Hepatocyte (in vitro differentiated cells): ENCODE measurements at regions not wholly inside any gene's neighbourhood (a gene's known extent, or its start where the extent isn't known, plus 50 kb on each side); places are given as distances from the start of the nearest gene placed in this dataset.

Source experiments
- EZH2 ChIP-seq: fragments of 200-600 bp; sonication (generic); IDR thresholded peaks from 2 replicates; pipeline ENCODE4 v1.6.1; 2016; ENCODE audit warnings: antibody characterized with exemption, mild to moderate bottlenecking, borderline replicate concordance
- EZH2phosphoT487 ChIP-seq: fragments of 200-600 bp; sonication (generic); IDR thresholded peaks from one replicate; pipeline ENCODE4 v1.6.1; 2018; ENCODE audit warnings: antibody characterized with exemption, mild to moderate bottlenecking, low read depth, moderate library complexity; ENCODE audit not compliant: unreplicated experiment, severe bottlenecking
- TF ChIP-seq, protein P1 (sequence below): fragments of 200-600 bp; sonication (generic); IDR thresholded peaks from 2 replicates; pipeline ENCODE4 v1.5.1; 2016; ENCODE audit warnings: antibody characterized with exemption, mild to moderate bottlenecking; ENCODE audit not compliant: poor library complexity

DNA sequence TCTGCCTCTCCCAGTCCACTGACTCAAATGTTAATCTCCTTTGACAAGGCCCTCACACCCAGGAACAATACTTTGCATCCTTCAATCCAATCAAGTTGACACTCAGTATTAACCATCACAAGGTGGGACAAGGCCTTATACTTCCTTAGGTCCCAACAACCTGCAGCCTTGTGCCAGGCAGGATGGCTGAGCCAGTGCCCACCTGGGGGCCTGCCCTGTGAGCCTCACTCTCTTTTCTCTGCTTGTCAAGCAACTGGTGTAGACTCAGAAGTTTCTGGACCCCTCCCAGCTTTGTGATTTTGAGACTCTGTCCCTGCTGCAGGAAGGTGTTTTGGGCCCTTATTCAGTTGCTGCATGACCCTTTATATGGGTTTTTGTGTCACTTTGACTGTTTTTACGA is 310.0 kb upstream of the C1orf174 start:
- TF ChIP-seq, protein P1, sequence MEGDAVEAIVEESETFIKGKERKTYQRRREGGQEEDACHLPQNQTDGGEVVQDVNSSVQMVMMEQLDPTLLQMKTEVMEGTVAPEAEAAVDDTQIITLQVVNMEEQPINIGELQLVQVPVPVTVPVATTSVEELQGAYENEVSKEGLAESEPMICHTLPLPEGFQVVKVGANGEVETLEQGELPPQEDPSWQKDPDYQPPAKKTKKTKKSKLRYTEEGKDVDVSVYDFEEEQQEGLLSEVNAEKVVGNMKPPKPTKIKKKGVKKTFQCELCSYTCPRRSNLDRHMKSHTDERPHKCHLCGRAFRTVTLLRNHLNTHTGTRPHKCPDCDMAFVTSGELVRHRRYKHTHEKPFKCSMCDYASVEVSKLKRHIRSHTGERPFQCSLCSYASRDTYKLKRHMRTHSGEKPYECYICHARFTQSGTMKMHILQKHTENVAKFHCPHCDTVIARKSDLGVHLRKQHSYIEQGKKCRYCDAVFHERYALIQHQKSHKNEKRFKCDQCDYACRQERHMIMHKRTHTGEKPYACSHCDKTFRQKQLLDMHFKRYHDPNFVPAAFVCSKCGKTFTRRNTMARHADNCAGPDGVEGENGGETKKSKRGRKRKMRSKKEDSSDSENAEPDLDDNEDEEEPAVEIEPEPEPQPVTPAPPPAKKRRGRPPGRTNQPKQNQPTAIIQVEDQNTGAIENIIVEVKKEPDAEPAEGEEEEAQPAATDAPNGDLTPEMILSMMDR: no peak
- TF ChIP-seq EZH2phosphoT487 (no peak), EZH2 (no peak)
